GM12878 (cell line): ENCODE measurements at regions not wholly inside any gene's neighbourhood (a gene's known extent, or its start where the extent isn't known, plus 50 kb on each side); places are given as distances from the start of the nearest gene placed in this dataset.

ENCODE experiments used
- ATAC-seq: fragments of 200-7000 bp; cut with Tn5 transposase; 3 replicates; pipeline ENCODE4 v1.9.1; 2020; ENCODE audit warnings: mild to moderate bottlenecking, moderate library complexity
- BruUV-seq: library from RNA; stranded (reverse); fragments of 400-500 nt; replicated peaks from 2 replicates; lab custom pipeline; 2021; lab: Mats Ljungman, UMichigan
- CTCF ChIA-PET: fragments of 300-600 bp; sonication (Branson Sonifier 250); formaldehyde crosslinking; extraction: SDS; loops from one replicate; lab custom pipeline; 2021; ENCODE audit warnings: inconsistent platforms; lab: Yijun Ruan, JAX
- POLR2A ChIA-PET: fragments of 350-600 bp; formaldehyde crosslinking; extraction: SDS; loops from one replicate; lab custom pipeline; 2021; ENCODE audit warnings: inconsistent platforms; lab: Charles Lee
- RAD21 ChIA-PET: fragments of 300-600 bp; sonication (Branson Sonifier 250); formaldehyde crosslinking; loops from one replicate; lab custom pipeline; 2023; ENCODE audit warnings: antibody characterized with exemption; ENCODE audit not compliant: unreplicated experiment; lab: Charles Lee
- SMC1A ChIA-PET: fragments of 300-600 bp; sonication (Branson Sonifier 250); formaldehyde crosslinking; loops from one replicate; lab custom pipeline; 2023; ENCODE audit not compliant: unreplicated experiment, uncharacterized antibody; lab: Charles Lee
- DNase-seq: peaks from one replicate; pipeline ENCODE4 v3.0.0-alpha.2; 2011; ENCODE audit warnings: low read depth, low spot score
- FAIRE-seq: peaks from 3 replicates; lab custom pipeline; 2011; peaks lifted over from hg19 to GRCh38; lab: Jason Lieb, UNC
- H2AFZ ChIP-seq: 2 replicates; pipeline ENCODE4 v1.6.0; 2011; ENCODE audit warnings: low read depth, low read length, control low read depth; ENCODE audit not compliant: control insufficient read depth
- H3K27ac ChIP-seq: 2 replicates; pipeline ENCODE4 v1.5.1; 2011; ENCODE audit warnings: control low read depth; ENCODE audit not compliant: control insufficient read depth, insufficient read depth
- H3K27me3 ChIP-seq, 2 experiments: replicated peaks in 1 of 2; 2 replicates each; pipeline versions ENCODE4 v1.6.0 to v1.6.1; 2011; ENCODE audit warnings: low read length in 1 of 2; ENCODE audit not compliant: control insufficient read depth in 2 of 2, insufficient read depth in 2 of 2
- H3K36me3 ChIP-seq, 2 experiments: 2 replicates each; pipeline ENCODE4 v1.5.1; 2011; ENCODE audit warnings: low read length in 1 of 2; ENCODE audit not compliant: control insufficient read depth in 2 of 2, insufficient read depth in 2 of 2
- H3K4me1 ChIP-seq: 2 replicates; pipeline ENCODE4 v1.6.1; 2011; ENCODE audit warnings: mild to moderate bottlenecking, low read length, moderate library complexity, mixed read lengths; ENCODE audit not compliant: control insufficient read depth, insufficient read depth
- H3K4me2 ChIP-seq: 2 replicates; pipeline ENCODE4 v1.6.0; 2011; ENCODE audit warnings: control low read depth; ENCODE audit not compliant: control insufficient read depth, insufficient read depth
- H3K4me3 ChIP-seq: fragments of 200-600 bp; sonication (generic); 2 replicates; pipeline ENCODE4 v1.5.1; 2016
- H3K79me2 ChIP-seq: 2 replicates; pipeline ENCODE4 v1.6.0; 2011; ENCODE audit warnings: low read length; ENCODE audit not compliant: control insufficient read depth, insufficient read depth
- H3K9ac ChIP-seq: 2 replicates; pipeline ENCODE4 v1.8.0; 2011; ENCODE audit warnings: low read length, control low read depth, mixed read lengths; ENCODE audit not compliant: control insufficient read depth, insufficient read depth
- H3K9me3 ChIP-seq: replicated peaks from 3 replicates; pipeline ENCODE4 v1.5.1; 2011; ENCODE audit warnings: mild to moderate bottlenecking, low read length; ENCODE audit not compliant: control insufficient read depth, insufficient read depth
- H4K20me1 ChIP-seq: 2 replicates; pipeline ENCODE4 v1.6.0; 2011; ENCODE audit not compliant: control insufficient read depth, insufficient read depth
- BCL11A ChIP-seq: IDR thresholded peaks from 2 replicates; pipeline ENCODE4 v1.6.1; 2011; ENCODE audit warnings: low read depth, low read length
- CEBPB ChIP-seq, 2 experiments: fragments of 150-350 bp in 1 of 2; IDR thresholded peaks; 2 replicates each; pipeline ENCODE4 v1.6.1; 2012 to 2014; ENCODE audit warnings: low read depth in 2 of 2, low read length in 2 of 2, borderline replicate concordance in 1 of 2, inconsistent platforms in 1 of 2
- CHD2 ChIP-seq: IDR thresholded peaks from 2 replicates; pipeline ENCODE4 v1.6.1; 2011; ENCODE audit warnings: low read depth, low read length, improper control_type of control experiment, borderline replicate concordance
- FOXM1 ChIP-seq: IDR thresholded peaks from 2 replicates; pipeline ENCODE4 v1.6.1; 2012; ENCODE audit warnings: low read depth, mild to moderate bottlenecking, inconsistent platforms, low read length, moderate library complexity
- JUND ChIP-seq: IDR thresholded peaks from 2 replicates; pipeline ENCODE4 v1.6.1; 2012; ENCODE audit warnings: low read depth, mild to moderate bottlenecking, low read length, improper control_type of control experiment, moderate library complexity
- NFIC ChIP-seq: IDR thresholded peaks from 2 replicates; pipeline ENCODE4 v1.6.1; 2012; ENCODE audit warnings: low read depth, mild to moderate bottlenecking, inconsistent platforms, low read length, moderate library complexity
- NR2C2 ChIP-seq: IDR thresholded peaks from 2 replicates; pipeline ENCODE4 v1.6.1; 2011; ENCODE audit warnings: borderline replicate concordance, low read depth; ENCODE audit not compliant: control insufficient read depth, insufficient read length
- PAX5 ChIP-seq: IDR thresholded peaks from 2 replicates; pipeline ENCODE4 v1.6.1; 2011; ENCODE audit warnings: low read depth, low read length, borderline replicate concordance
- POLR2AphosphoS2 ChIP-seq: IDR thresholded peaks from 2 replicates; pipeline ENCODE4 v1.6.1; 2011; ENCODE audit warnings: low read depth, mild to moderate bottlenecking, low read length, improper control_type of control experiment, moderate library complexity
- RCOR1 ChIP-seq: conservative IDR thresholded peaks from 2 replicates; pipeline ENCODE4 v1.6.1; 2012; ENCODE audit warnings: low read depth, low read length, improper control_type of control experiment
- RELA ChIP-seq: fragments of 450-650 bp; IDR thresholded peaks from 2 replicates; pipeline ENCODE4 v1.8.0; 2014; ENCODE audit warnings: borderline replicate concordance; ENCODE audit not compliant: partially characterized antibody
- RFX5 ChIP-seq: IDR thresholded peaks from 2 replicates; pipeline ENCODE4 v1.6.1; 2011; ENCODE audit warnings: low read depth, low read length, improper control_type of control experiment
- YBX1 ChIP-seq: fragments of 450-650 bp; IDR thresholded peaks from 2 replicates; pipeline ENCODE4 v1.6.1; 2016; ENCODE audit warnings: antibody characterized with exemption
- WGBS: methylation state at CpG from one replicate; pipeline ENCODE4 v1.1.6; 2016; ENCODE audit warnings: low lambda C conversion rate; ENCODE audit not compliant: insufficient replicate concordance, insufficient coverage; ENCODE audit errors: missing lambda C conversion rate; 5-methylcytosine and 5-hydroxymethylcytosine counted together
- in situ Hi-C: fragments of 300-500 bp; cut with MboI; formaldehyde crosslinking; loops from 9 replicates; pipeline ENCODE4 v1.14.3; 2018; ENCODE audit warnings: mixed read lengths
- intact Hi-C: fragments of 100-400 bp; cut with micrococcal nuclease; formaldehyde crosslinking; loops from one replicate; pipeline ENCODE4 v1.14.2; 2022; ENCODE audit not compliant: unreplicated experiment
- TF ChIP-seq, protein P1 (sequence below): fragments of 150-350 bp; IDR thresholded peaks from 2 replicates; pipeline ENCODE4 v1.6.1; 2014; ENCODE audit warnings: mild to moderate bottlenecking, low read depth, low read length
- TF ChIP-seq, protein P2 (sequence below): IDR thresholded peaks from 2 replicates; pipeline ENCODE4 v1.6.1; 2012; ENCODE audit warnings: low read depth, low read length, improper control_type of control experiment
- TF ChIP-seq, protein P3 (sequence below): fragments of 150-350 bp; IDR thresholded peaks from 2 replicates; pipeline ENCODE4 v1.6.1; 2016; ENCODE audit warnings: low read depth, low read length
- TF ChIP-seq, protein P4 (sequence below): fragments of 450-650 bp; IDR thresholded peaks from 2 replicates; pipeline ENCODE4 v1.6.1; 2017; ENCODE audit warnings: mild to moderate bottlenecking, low read depth, inconsistent platforms; ENCODE audit not compliant: poor library complexity, severe bottlenecking

DNA sequence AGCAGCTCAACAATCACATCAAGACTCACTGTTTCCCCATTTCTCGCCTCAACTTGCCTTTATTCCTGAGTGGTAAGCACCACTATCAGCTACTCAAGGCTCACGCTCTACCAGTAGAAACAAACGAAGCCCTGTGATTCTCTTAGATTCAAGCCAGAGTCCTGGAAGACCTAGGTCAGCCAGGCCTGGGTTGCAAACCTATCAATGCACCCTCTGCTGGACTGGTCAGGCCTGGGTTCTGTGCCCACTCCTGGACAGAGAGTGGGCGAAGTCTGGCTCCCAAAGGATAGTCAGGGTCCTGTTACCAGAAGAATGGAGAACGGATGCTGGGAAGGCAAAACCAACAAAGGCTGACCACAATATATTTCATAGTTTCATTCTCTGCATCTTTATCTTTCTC lies 308.4 kb downstream of the SHQ1 start:
- no peaks in the 10 kb centered on the region for H3K36me3 ChIP-seq
- H3K27me3 ChIP-seq, result no peaks in the 10 kb centered on the region
- ATAC-seq (no peak), DNase-seq (no peak), FAIRE-seq (no peak)
- ChIA-PET CTCF (no interaction called here), RAD21 (no interaction called here), SMC1A (interaction anchor here (0.8 to 2.0 kb wide), 3 partner anchors 19 to 98 kb away, joined by 3 to 5 read pairs (median 3); no protein-coding TSS in a partner anchor), POLR2A (no interaction called here)
- H3K4me3 ChIP-seq, result no peak overlapping the region
- WGBS, result 39% methylated on average over 5 of the region's 5 CpGs
- H3K4me2 ChIP-seq, result no peak overlapping the region
- intact Hi-C loops, result no loop called here
- peaks cover 4% of the 10 kb centered on the region; the same call in 1 of the 3 replicates for H3K9me3 ChIP-seq
- no peak overlapping the region for H2AFZ ChIP-seq
- no TSS peak for BruUV-seq
- H3K79me2 ChIP-seq, result no peaks in the 10 kb centered on the region
- H4K20me1 ChIP-seq, result no peaks in the 10 kb centered on the region
- no peak overlapping the region for H3K9ac ChIP-seq
- TF ChIP-seq, protein P1, sequence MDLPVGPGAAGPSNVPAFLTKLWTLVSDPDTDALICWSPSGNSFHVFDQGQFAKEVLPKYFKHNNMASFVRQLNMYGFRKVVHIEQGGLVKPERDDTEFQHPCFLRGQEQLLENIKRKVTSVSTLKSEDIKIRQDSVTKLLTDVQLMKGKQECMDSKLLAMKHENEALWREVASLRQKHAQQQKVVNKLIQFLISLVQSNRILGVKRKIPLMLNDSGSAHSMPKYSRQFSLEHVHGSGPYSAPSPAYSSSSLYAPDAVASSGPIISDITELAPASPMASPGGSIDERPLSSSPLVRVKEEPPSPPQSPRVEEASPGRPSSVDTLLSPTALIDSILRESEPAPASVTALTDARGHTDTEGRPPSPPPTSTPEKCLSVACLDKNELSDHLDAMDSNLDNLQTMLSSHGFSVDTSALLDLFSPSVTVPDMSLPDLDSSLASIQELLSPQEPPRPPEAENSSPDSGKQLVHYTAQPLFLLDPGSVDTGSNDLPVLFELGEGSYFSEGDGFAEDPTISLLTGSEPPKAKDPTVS, result no peak
- no peak for TF ChIP-seq POLR2AphosphoS2
- TF ChIP-seq, protein P2, sequence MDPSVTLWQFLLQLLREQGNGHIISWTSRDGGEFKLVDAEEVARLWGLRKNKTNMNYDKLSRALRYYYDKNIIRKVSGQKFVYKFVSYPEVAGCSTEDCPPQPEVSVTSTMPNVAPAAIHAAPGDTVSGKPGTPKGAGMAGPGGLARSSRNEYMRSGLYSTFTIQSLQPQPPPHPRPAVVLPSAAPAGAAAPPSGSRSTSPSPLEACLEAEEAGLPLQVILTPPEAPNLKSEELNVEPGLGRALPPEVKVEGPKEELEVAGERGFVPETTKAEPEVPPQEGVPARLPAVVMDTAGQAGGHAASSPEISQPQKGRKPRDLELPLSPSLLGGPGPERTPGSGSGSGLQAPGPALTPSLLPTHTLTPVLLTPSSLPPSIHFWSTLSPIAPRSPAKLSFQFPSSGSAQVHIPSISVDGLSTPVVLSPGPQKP, result no peak
- no peak for TF ChIP-seq RFX5
- TF ChIP-seq RCOR1, result no peak
- no peak for TF ChIP-seq CEBPB (IDR thresholded peaks at IDR 0.05; ENCODE audit: borderline replicate concordance in 1 of 2, low read depth in 2 of 2, low read length in 2 of 2)
- TF ChIP-seq, protein P3, sequence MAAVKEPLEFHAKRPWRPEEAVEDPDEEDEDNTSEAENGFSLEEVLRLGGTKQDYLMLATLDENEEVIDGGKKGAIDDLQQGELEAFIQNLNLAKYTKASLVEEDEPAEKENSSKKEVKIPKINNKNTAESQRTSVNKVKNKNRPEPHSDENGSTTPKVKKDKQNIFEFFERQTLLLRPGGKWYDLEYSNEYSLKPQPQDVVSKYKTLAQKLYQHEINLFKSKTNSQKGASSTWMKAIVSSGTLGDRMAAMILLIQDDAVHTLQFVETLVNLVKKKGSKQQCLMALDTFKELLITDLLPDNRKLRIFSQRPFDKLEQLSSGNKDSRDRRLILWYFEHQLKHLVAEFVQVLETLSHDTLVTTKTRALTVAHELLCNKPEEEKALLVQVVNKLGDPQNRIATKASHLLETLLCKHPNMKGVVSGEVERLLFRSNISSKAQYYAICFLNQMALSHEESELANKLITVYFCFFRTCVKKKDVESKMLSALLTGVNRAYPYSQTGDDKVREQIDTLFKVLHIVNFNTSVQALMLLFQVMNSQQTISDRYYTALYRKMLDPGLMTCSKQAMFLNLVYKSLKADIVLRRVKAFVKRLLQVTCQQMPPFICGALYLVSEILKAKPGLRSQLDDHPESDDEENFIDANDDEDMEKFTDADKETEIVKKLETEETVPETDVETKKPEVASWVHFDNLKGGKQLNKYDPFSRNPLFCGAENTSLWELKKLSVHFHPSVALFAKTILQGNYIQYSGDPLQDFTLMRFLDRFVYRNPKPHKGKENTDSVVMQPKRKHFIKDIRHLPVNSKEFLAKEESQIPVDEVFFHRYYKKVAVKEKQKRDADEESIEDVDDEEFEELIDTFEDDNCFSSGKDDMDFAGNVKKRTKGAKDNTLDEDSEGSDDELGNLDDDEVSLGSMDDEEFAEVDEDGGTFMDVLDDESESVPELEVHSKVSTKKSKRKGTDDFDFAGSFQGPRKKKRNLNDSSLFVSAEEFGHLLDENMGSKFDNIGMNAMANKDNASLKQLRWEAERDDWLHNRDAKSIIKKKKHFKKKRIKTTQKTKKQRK, result no peak
- TF ChIP-seq YBX1, result no peak
- TF ChIP-seq FOXM1, result no peak
- TF ChIP-seq JUND, result no peak
- TF ChIP-seq RELA, result no peak
- no peak for TF ChIP-seq BCL11A
- no peak for TF ChIP-seq CHD2
- TF ChIP-seq NR2C2, result no peak
- TF ChIP-seq NFIC, result no peak
- TF ChIP-seq, protein P4, sequence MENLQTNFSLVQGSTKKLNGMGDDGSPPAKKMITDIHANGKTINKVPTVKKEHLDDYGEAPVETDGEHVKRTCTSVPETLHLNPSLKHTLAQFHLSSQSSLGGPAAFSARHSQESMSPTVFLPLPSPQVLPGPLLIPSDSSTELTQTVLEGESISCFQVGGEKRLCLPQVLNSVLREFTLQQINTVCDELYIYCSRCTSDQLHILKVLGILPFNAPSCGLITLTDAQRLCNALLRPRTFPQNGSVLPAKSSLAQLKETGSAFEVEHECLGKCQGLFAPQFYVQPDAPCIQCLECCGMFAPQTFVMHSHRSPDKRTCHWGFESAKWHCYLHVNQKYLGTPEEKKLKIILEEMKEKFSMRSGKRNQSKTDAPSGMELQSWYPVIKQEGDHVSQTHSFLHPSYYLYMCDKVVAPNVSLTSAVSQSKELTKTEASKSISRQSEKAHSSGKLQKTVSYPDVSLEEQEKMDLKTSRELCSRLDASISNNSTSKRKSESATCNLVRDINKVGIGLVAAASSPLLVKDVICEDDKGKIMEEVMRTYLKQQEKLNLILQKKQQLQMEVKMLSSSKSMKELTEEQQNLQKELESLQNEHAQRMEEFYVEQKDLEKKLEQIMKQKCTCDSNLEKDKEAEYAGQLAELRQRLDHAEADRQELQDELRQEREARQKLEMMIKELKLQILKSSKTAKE, result no peak
- TF ChIP-seq PAX5, result no peak
- in situ Hi-C loops, result no loop called here
- peaks cover 12% of the 10 kb centered on the region for H3K4me1 ChIP-seq
- no peak overlapping the region for H3K27ac ChIP-seq
